GM19397 (cell line): ENCODE measurements at regions not wholly inside any gene's neighbourhood (a gene's known extent, or its start where the extent isn't known, plus 50 kb on each side); places are given as distances from the start of the nearest gene placed in this dataset.

Experiments
- ATAC-seq: cut with Tn5 transposase; IDR thresholded peaks from one replicate; pipeline ENCODE4 v1.9.1; 2021; ENCODE audit warnings: mild to moderate bottlenecking, moderate library complexity; ENCODE audit not compliant: unreplicated experiment

GRCh38 chr11:110000031-110000502 is 93.1 kb upstream of the ZC3H12C start:
- ATAC-seq = peak; percentile 94

DNA sequence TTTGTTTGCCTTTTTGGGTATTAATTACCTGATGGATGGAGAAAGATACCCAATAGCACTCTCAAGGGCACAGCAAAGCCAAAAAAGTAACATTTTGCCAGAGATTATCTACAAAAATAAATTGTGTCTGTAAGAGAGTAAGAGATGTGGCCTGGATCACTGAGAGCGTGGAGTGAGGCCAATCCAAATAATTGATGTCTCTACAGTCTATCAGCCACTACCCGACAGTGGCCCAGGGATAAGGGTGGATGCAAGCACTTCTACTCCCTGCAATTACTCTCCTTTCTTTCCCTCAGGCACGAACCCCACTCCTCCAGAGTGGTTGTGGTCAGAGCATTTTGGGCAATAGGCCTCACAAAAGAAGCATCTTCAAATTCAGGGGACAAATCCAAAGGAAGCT is 92.3 kb upstream of the ZC3H12C start:
- no peak for ATAC-seq

- no peak for ATAC-seq
Measured at GRCh38 chr11:110003426-110003825, 89.8 kb upstream of the ZC3H12C start.

DNA sequence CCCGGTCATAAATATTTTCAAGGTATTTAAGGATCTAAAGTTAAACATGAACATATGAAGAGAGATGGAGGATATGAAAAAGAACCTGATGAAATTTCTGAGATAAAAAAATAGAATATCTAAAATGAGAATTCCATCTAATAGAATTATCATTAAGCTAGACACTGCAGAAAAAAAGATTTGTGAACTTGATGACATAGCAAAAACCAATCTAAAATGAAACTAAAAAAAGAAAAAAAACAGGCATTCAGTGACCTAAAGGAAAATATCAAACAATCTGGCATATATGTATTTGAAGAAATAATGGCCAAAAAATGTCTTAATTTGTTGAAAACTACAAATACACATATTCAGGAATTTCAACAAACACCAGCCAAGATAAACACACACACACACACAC is 81.6 kb upstream of the ZC3H12C start:
- ATAC-seq = no peak

DNA sequence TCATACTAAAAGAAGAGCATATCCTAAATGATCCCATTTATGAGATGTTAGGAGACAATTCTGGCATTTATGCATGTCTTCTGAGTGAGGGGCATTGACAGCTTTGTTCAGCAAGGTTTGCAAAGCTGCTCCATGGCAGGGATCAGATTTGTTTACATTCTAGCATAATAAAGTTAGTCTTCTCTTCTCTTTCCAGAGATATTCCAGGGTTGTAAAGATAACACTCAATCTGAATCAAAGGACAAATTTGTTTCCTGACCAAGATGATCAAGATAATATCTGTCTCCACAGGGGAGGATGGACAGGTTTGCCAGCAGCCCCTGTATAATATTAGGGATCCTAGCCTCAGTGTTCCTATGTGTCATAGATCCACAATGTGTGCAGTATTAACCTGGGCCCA is 77.5 kb upstream of the ZC3H12C start:
- ATAC-seq = no peak

DNA sequence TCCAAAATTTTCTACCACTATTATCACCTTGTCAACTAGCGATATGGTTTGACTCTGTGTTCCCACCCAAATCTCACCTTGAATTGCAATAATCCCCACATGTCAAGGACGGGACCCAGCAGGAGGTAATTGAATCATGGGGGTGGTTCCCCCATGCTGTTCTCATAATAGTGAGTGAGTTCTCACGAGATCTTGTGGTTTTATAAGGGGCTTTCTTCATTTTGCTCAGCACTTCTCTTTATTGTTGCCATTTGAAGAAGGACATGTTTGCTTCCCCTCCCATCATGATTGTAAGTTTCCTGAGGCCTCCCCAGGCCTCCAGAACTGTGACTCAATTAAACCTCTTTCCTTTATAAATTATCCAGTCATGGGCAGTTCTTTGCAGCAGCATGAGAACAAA is 73.5 kb upstream of the ZC3H12C start:
- ATAC-seq = no peak

- no peak for ATAC-seq
Measured at GRCh38 chr11:110022548-110022947, 70.6 kb upstream of the ZC3H12C start.

DNA sequence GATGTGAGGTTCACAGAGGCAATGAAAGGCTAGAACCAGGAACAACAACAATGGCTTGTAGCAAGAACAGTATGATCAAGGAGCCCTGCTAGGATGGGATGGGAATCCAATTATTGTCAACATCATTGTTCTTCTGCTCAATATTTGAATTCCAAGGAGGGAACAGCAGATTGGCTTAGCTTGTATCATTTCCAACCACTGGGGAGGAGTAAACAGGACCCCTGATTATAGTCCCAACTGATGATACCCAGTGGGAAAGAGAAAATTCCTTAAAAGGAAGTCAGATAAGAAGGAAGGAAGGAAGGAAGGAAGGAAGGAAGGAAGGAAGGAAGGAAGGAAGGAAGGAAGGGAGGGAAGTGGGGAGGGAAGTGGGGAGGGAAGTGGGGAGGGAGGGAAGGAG is 69.5 kb upstream of the ZC3H12C start:
- ATAC-seq = no peak

- peak; percentile 88 for ATAC-seq
Measured at GRCh38 chr11:110026858-110027626, 66.2 kb upstream of the ZC3H12C start.

DNA sequence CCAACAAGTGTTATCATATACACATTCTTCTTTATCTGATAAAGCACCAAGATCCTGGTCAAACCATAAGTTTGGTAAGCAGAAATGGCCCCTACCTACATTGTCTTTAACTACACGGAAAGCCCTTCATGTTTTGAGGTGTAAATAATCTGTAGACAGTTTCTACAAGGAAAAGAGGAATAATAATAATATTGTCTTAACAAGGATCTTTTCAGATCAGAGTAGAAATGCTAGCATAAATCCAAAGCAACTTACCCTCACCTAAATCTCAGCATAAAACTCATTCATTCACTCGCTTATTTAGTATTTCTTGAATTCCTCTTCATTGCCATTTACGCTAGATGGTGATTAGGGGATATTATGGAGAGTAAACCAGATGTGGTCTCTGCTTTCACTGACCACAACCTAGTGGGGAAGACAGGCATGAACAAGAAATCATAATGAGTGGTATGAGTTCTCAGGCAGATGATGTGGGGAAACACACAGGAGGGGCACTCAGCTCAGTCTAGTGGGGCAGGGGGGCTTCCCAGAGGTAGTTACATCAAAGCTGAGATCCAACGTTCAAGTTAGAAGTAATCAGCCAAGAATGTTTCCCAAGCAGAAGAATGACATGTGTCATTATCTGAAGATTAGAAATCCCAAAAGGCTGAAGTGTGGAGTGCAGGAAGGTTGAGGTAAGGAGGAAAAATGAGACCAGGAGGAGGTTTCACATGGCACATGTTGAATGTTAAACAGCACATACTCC is 65.4 kb upstream of the ZC3H12C start:
- ATAC-seq = peak; percentile 54

- no peak for ATAC-seq
Measured at GRCh38 chr11:110028921-110029320, 64.3 kb upstream of the ZC3H12C start.

DNA sequence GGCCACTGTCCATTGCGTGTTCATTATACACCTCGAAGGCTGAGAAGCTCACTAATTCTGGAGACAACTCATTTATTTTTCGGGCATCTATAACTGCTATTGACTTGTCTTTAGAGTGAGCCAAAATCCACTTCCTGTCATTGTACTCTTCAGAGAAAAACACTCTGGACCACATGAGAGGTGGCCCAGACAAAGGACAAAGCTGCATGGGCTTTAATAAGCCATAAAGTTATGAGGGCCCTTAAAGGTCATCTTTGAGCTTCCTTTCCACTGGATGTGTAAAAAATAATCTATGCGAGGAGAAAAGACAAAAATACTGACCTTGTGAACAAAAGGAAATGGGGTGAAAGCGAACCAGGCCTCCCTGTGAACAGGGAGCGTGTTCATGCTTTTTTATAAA is 63.5 kb upstream of the ZC3H12C start:
- no peak for ATAC-seq

DNA sequence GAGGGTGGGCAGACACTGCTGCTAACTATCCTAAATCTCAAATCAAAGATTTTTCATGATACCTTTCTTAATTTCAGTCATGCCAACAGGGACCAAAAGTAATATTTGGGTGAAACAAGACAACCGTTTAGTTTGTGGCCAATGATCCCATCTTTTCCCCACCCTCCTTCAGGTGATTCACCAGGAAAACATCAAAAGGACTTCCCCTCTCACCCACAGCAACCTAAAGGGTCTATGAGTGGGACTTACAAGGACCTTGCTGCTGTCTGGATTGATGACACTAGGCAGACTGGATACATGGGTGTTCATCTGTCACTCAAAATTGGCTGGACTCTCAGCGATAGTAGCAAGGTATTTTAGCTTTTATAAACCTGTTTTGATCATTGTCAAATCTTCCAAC is 62.0 kb upstream of the ZC3H12C start:
- no peak for ATAC-seq

- no peak for ATAC-seq
Measured at GRCh38 chr11:110032259-110032658, 60.9 kb upstream of the ZC3H12C start.

DNA sequence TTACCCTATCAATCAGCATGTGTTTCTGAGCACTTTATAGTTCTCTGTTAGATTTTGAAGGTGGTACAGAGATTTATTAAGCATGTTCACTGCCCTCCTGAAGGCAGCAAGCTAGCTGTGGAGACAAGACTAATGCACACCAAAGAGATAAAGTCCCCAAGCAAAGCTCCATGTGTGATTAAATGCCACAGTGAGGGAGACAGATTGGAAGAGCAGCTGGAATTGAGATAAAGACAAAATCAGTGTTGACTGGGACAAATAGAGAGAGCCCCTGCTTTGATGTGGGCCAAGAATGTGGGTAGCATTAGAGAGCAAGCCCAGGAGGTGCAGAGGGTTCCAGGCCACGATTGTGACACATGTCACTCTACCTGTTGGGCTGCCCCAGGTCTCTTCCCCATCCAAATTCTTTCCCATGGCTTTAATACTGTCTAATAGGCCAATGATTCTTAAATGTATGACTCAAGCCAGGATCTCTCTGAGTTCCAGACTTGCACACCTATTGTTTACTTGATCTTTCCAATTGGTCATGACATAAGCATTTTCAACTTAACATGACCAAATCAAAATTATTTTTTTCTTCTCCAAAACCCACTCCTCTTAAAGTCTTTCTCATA is 60.1 kb upstream of the ZC3H12C start:
- no peak for ATAC-seq

- ATAC-seq = no peak
Measured at GRCh38 chr11:110034806-110035205, 58.4 kb upstream of the ZC3H12C start.

GRCh38 chr11:110035357-110035756 is 57.8 kb upstream of the ZC3H12C start:
- ATAC-seq = no peak

- no peak for ATAC-seq
Measured at GRCh38 chr11:110038201-110038600, 55.0 kb upstream of the ZC3H12C start.
